ENCODE measurements at regions not wholly inside any gene's neighbourhood (a gene's known extent, or its start where the extent isn't known, plus 50 kb on each side); places are given as distances from the start of the nearest gene placed in this dataset.

GRCh38 chr20:22465622-22466446 lies 118.5 kb downstream of the FOXA2 start:
- DNase-seq, result no peak

- DNase-seq, result no peak
Measured at GRCh38 chr20:22464312-22465003, 119.9 kb downstream of the FOXA2 start.

- DNase-seq, result no peak
Measured at GRCh38 chr20:22462975-22463914, 121.1 kb downstream of the FOXA2 start.

- no peak for DNase-seq
Measured at GRCh38 chr20:22460803-22461202, 123.6 kb downstream of the FOXA2 start.

- DNase-seq, result no peak
Measured at GRCh38 chr20:22460231-22460630, 124.1 kb downstream of the FOXA2 start.

GRCh38 chr20:22459754-22460153 lies 124.6 kb downstream of the FOXA2 start:
- no peak for DNase-seq

GRCh38 chr20:22456109-22456508 lies 128.3 kb downstream of the FOXA2 start:
- DNase-seq, result no peak

- DNase-seq, result no peak
Measured at GRCh38 chr20:22455259-22455658, 129.1 kb downstream of the FOXA2 start.

- DNase-seq, result no peak
Measured at GRCh38 chr20:22453244-22454080, 130.9 kb downstream of the FOXA2 start.

GRCh38 chr20:22452442-22453011 lies 131.8 kb downstream of the FOXA2 start:
- no peak for DNase-seq

- no peak for DNase-seq
Measured at GRCh38 chr20:22450537-22450936, 133.8 kb downstream of the FOXA2 start.

GRCh38 chr20:22449188-22449973 lies 135.0 kb downstream of the FOXA2 start:
- no peak for DNase-seq

GRCh38 chr20:22447447-22447778 lies 137.0 kb downstream of the FOXA2 start:
- DNase-seq, result no peak

GRCh38 chr20:22446613-22447446 lies 137.5 kb downstream of the FOXA2 start:
- DNase-seq, result no peak

GRCh38 chr20:22442318-22442717 lies 142.1 kb downstream of the FOXA2 start:
- no peak for DNase-seq

- no peak for DNase-seq
Measured at GRCh38 chr20:22438926-22439325, 145.4 kb downstream of the FOXA2 start.

GRCh38 chr20:22438346-22438745 lies 146.0 kb downstream of the FOXA2 start:
- no peak for DNase-seq

GRCh38 chr20:22437354-22437753 lies 147.0 kb downstream of the FOXA2 start:
- no peak for DNase-seq

- DNase-seq, result no peak
Measured at GRCh38 chr20:22431419-22431818, 153.0 kb downstream of the FOXA2 start.

- DNase-seq, result no peak
Measured at GRCh38 chr20:22430746-22431168, 153.6 kb downstream of the FOXA2 start.
